WTC11 (cell line): ENCODE measurements at regions not wholly inside any gene's neighbourhood (a gene's known extent, or its start where the extent isn't known, plus 50 kb on each side); places are given as distances from the start of the nearest gene placed in this dataset.

Source experiments
- ATAC-seq: fragments of 200-7000 bp; cut with Tn5 transposase; 2 replicates; pipeline ENCODE4 v1.10.0; 2021; ENCODE audit warnings: mild to moderate bottlenecking, moderate library complexity
- CTCF ChIA-PET: fragments of 300-600 bp; sonication (Branson Sonifier 250); formaldehyde crosslinking; loops from one replicate; lab custom pipeline; 2021; ENCODE audit warnings: antibody characterized with exemption; lab: Charles Lee
- POLR2A ChIA-PET: fragments of 350-600 bp; sonication (Branson Sonifier 250); formaldehyde crosslinking; loops from one replicate; lab custom pipeline; 2021; ENCODE audit warnings: antibody characterized with exemption; lab: Charles Lee
- DNase-seq: peaks from one replicate; pipeline ENCODE4 v3.0.0; 2021; ENCODE audit warnings: low spot score
- H3K27ac Mint-ChIP-seq: 2 replicates; pipeline ENCODE4 v1.8.0; 2021; ENCODE audit warnings: mixed read lengths
- H3K27me3 Mint-ChIP-seq: 2 replicates; pipeline ENCODE4 v1.8.0; 2021; ENCODE audit warnings: low read depth, mild to moderate bottlenecking, moderate library complexity, mixed read lengths
- H3K36me3 Mint-ChIP-seq: 2 replicates; pipeline ENCODE4 v1.8.0; 2021; ENCODE audit warnings: mixed read lengths
- H3K4me1 Mint-ChIP-seq: 2 replicates; pipeline ENCODE4 v1.8.0; 2022; ENCODE audit warnings: mixed read lengths
- H3K4me3 Mint-ChIP-seq: 2 replicates; pipeline ENCODE4 v1.8.0; 2021; ENCODE audit warnings: mild to moderate bottlenecking, moderate library complexity, mixed read lengths
- H3K9me3 Mint-ChIP-seq: 2 replicates; pipeline ENCODE4 v1.8.0; 2021; ENCODE audit warnings: mixed read lengths
- ATF2 ChIP-seq: sonication (generic); formaldehyde crosslinking; IDR thresholded peaks from 2 replicates; pipeline ENCODE4 v1.8.1; 2022; ENCODE audit warnings: low read depth, missing genetic modification reagents, borderline replicate concordance
- CREB1 ChIP-seq: sonication (generic); formaldehyde crosslinking; IDR thresholded peaks from 2 replicates; pipeline ENCODE4 v1.8.0; 2023; ENCODE audit warnings: mild to moderate bottlenecking, missing genetic modification reagents
- E2F1 ChIP-seq: sonication (generic); formaldehyde crosslinking; IDR thresholded peaks from 2 replicates; pipeline ENCODE4 v1.8.0; 2022; ENCODE audit warnings: mild to moderate bottlenecking, missing genetic modification reagents
- E2F5 ChIP-seq: sonication (generic); formaldehyde crosslinking; IDR thresholded peaks from 2 replicates; pipeline ENCODE4 v1.8.1; 2022; ENCODE audit warnings: mild to moderate bottlenecking, moderate library complexity, missing genetic modification reagents
- ERG ChIP-seq: fragments of 250-450 bp; sonication (Bioruptor Pico); IDR thresholded peaks from 2 replicates; pipeline ENCODE4 v1.8.0; 2021; ENCODE audit warnings: mild to moderate bottlenecking
- FOXJ3 ChIP-seq: sonication (generic); formaldehyde crosslinking; IDR thresholded peaks from 2 replicates; pipeline ENCODE4 v1.9.0; 2021; ENCODE audit warnings: missing genetic modification reagents, mild to moderate bottlenecking, borderline replicate concordance
- FOXK1 ChIP-seq: sonication (generic); formaldehyde crosslinking; IDR thresholded peaks from 2 replicates; pipeline ENCODE4 v1.8.0; 2022; ENCODE audit warnings: mild to moderate bottlenecking, moderate library complexity, missing genetic modification reagents
- FOXP1 ChIP-seq: sonication (generic); formaldehyde crosslinking; IDR thresholded peaks from 2 replicates; pipeline ENCODE4 v1.8.0; 2022; ENCODE audit warnings: missing genetic modification reagents, mild to moderate bottlenecking, moderate library complexity, borderline replicate concordance
- GABPB1 ChIP-seq: sonication (generic); formaldehyde crosslinking; IDR thresholded peaks from 2 replicates; pipeline ENCODE4 v1.8.1; 2023; ENCODE audit warnings: mild to moderate bottlenecking, missing genetic modification reagents
- HMGA2 ChIP-seq: fragments of 250-450 bp; sonication (Bioruptor Pico); IDR thresholded peaks from 2 replicates; pipeline ENCODE4 v1.4.0; 2021; ENCODE audit warnings: mild to moderate bottlenecking, moderate library complexity
- NFATC4 ChIP-seq: fragments of 250-450 bp; sonication (Bioruptor Pico); IDR thresholded peaks from 2 replicates; pipeline ENCODE4 v1.9.0; 2021; ENCODE audit warnings: mild to moderate bottlenecking
- NR3C1 ChIP-seq: sonication (generic); formaldehyde crosslinking; conservative IDR thresholded peaks from 2 replicates; pipeline ENCODE4 v1.8.1; 2023; ENCODE audit warnings: low read depth, mild to moderate bottlenecking, missing genetic modification reagents
- PRDM15 ChIP-seq: sonication (generic); formaldehyde crosslinking; IDR thresholded peaks from 2 replicates; pipeline ENCODE4 v1.8.0; 2022; ENCODE audit warnings: missing genetic modification reagents
- PREB ChIP-seq: sonication (generic); formaldehyde crosslinking; IDR thresholded peaks from 2 replicates; pipeline ENCODE4 v1.8.1; 2022; ENCODE audit warnings: mild to moderate bottlenecking, missing genetic modification reagents, moderate library complexity, borderline replicate concordance
- SMAD3 ChIP-seq: sonication (generic); formaldehyde crosslinking; IDR thresholded peaks from 2 replicates; pipeline ENCODE4 v1.8.0; 2022; ENCODE audit warnings: missing genetic modification reagents, mild to moderate bottlenecking, borderline replicate concordance
- SP1 ChIP-seq: sonication (generic); formaldehyde crosslinking; conservative IDR thresholded peaks from 2 replicates; pipeline ENCODE4 v1.8.1; 2022; ENCODE audit warnings: missing genetic modification reagents
- ZMAT4 ChIP-seq: fragments of 250-450 bp; sonication (Bioruptor Pico); IDR thresholded peaks from 2 replicates; pipeline ENCODE4 v1.9.0; 2021; ENCODE audit warnings: mild to moderate bottlenecking
- ZNF281 ChIP-seq: sonication (generic); formaldehyde crosslinking; IDR thresholded peaks from 2 replicates; pipeline ENCODE4 v1.8.0; 2023; ENCODE audit warnings: mild to moderate bottlenecking, missing genetic modification reagents
- ZNF317 ChIP-seq: sonication (generic); formaldehyde crosslinking; IDR thresholded peaks from 2 replicates; pipeline ENCODE4 v1.8.1; 2023; ENCODE audit warnings: low read depth, mild to moderate bottlenecking, moderate library complexity, missing genetic modification reagents, borderline replicate concordance
- ZNF416 ChIP-seq: fragments of 250-450 bp; sonication (Bioruptor Pico); IDR thresholded peaks from 2 replicates; pipeline ENCODE4 v1.9.0; 2021; ENCODE audit warnings: mild to moderate bottlenecking, inconsistent platforms

GRCh38 chr18:54675076-54675475 lies 84.0 kb downstream of the DYNAP start (continued):
- TF ChIP-seq ERG (no peak), SMAD3 (CRISPR knock-in tag) (no peak), ZNF416 (no peak), ZMAT4 (CRISPR knock-in tag) (no peak)

- TF ChIP-seq NFATC4 (CRISPR knock-in tag) (no peak), SP1 (no peak), ZNF281 (no peak), E2F5 (no peak), NR3C1 (CRISPR knock-in tag) (no peak), FOXK1 (CRISPR knock-in tag) (no peak), HMGA2 (no peak), ATF2 (CRISPR knock-in tag) (no peak), CREB1 (CRISPR knock-in tag) (no peak), FOXP1 (no peak), PREB (CRISPR knock-in tag) (no peak), ZNF317 (CRISPR knock-in tag) (no peak), FOXJ3 (CRISPR knock-in tag) (no peak), ERG (no peak), PRDM15 (CRISPR knock-in tag) (no peak), GABPB1 (CRISPR knock-in tag) (no peak), E2F1 (CRISPR knock-in tag) (no peak)
- TF ChIP-seq, all 79 proteins: peak for 0
- no peak overlapping the region for H3K4me3 Mint-ChIP-seq
- no peaks in the 10 kb centered on the region for H3K27me3 Mint-ChIP-seq
- peaks cover 7% of the 10 kb centered on the region for H3K9me3 Mint-ChIP-seq
- POLR2A ChIA-PET = no interaction called here
- no peak overlapping the region for H3K27ac Mint-ChIP-seq
- CTCF ChIA-PET = interaction anchor here (0.7 to 2.4 kb wide), 10 partner anchors 18 to 549 kb away, joined by 3 to 17 read pairs (median 3); no protein-coding TSS in a partner anchor
- peak; percentile 69 for ATAC-seq
- no peaks in the 10 kb centered on the region; the same call in 1 of the 2 replicates for H3K36me3 Mint-ChIP-seq
- no peak for DNase-seq
- peaks cover 2% of the 10 kb centered on the region; the same call in 1 of the 2 replicates for H3K4me1 Mint-ChIP-seq
Measured at GRCh38 chr18:54679318-54680149, 88.5 kb downstream of the DYNAP start.
